ENCODE measurements at regions not wholly inside any gene's neighbourhood (a gene's known extent, or its start where the extent isn't known, plus 50 kb on each side); places are given as distances from the start of the nearest gene placed in this dataset.

DNA sequence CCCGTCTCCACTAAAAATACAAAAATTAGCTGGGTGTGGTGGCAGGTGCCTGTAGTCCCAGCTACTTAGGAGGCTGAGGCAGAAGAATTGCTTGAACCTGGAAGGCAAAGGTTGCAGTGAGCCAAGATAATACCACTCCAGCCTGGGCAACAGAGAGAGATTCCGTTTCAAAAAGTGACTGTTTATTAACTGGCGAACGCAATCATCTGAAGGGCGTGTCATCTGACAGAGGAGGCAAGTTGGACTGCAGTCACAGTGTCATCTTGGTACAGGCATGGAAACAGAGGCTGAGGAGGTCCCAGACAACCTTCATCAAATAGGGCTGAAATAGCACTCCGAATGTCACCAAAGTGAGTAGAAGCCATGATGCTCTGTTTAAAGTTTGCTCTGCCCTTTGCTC, 75.3 kb upstream of the NFE2L3 start:
- no peak for DNase-seq (ENCODE audit: low spot score)

DNA sequence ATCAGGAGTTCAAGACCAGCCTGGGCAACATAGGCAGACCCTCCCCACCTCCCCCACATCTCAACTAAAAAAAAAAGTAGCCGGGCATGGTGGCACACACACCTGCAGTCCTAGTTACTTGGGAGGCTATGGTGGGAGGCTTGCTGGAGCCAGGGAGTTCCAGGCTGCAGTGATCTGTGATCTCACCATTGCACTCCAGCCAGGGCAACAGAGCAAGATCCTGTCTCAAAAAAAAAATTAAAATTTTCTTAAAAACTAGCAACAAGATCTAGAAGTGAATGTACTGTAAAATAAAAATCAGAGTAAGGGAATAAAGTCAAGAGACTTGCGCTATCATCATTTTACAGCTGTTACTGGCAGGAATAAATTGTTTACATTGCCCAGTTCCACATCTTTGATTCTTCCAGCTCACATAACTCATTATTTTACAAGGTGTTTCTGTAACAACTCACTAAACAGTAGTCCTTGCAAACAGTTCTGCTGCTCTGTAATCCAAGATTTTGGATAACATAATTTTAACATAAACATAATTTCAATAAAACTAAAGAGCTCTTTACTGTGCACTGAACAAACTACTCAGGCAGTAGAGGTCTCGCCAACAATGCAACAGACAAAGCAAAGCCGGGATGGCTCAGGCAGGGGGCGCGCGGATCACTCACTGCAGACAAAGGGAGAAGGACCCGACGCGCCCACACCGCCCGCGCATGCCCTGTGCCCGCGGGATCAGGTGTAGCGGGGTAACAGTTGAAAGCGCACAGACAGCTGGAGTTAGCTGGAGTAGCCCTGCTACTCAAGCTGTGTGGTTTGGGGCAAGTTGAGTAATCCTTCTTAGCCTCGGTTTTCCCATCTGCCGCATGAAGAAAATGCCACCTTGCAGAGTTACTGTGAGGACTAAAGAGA, 73.3 kb upstream of the NFE2L3 start:
- peak; percentile 78 for DNase-seq (ENCODE audit: low spot score)

DNA sequence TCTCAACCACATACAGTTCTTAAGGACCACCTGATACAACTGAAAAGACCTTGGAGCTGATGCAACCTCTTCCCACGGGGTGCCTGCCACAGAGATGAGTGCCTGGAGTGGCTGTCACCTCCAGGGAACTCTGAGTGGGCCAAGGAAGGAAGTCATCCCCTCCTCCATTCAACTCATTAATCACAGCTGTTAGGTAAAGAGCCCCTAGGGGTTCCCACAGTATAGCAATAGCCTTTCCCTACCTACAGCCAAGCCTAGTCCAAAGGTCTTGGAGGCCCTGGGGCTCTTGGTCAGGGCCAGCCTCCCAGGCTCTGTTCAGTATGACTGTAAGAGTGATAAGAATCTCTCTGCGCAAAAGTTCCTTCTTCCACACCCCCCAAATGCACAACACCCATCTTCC, 70.4 kb upstream of the NFE2L3 start:
- no peak for DNase-seq (ENCODE audit: low spot score)

DNA sequence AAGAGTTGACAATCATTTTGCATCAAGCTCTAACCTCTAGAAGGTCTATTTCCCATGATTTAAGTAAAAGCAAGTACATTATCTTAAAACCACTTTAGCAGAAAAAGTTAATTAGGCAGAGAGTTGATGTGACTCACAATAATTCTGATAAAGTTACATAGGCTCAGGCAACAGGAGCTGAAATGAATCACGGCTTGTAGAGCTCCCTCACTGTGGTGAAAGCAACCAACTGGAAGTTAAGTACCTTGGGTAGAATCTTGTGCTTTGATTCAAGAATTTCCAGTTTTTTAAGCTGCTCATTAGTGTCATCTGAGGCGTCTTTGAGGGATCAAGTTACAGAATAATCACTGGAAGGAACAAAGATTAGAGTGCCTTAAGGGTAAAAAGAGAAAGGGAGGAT, 68.9 kb upstream of the NFE2L3 start:
- DNase-seq (ENCODE audit: low spot score): peak; percentile 66

DNA sequence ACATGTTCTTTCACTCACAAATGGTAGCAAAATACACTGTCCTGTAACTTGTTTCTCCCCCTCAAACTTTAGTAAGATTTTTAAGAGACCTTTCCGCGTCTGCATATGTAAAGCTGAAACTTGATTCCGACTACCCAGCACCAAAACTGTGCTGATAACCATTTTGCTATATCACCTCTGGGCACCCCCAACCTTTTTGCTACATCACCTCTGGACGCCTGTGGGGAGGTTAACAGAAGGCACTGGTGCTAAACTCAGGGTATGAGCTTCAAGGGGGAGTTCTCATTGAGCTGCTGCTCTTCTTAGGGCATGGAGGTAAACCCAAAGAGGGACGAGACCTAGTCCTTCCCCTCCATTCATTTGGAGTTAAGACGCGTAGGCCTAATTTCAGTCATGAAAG, 67.6 kb upstream of the NFE2L3 start:
- no peak for DNase-seq (ENCODE audit: low spot score)

DNA sequence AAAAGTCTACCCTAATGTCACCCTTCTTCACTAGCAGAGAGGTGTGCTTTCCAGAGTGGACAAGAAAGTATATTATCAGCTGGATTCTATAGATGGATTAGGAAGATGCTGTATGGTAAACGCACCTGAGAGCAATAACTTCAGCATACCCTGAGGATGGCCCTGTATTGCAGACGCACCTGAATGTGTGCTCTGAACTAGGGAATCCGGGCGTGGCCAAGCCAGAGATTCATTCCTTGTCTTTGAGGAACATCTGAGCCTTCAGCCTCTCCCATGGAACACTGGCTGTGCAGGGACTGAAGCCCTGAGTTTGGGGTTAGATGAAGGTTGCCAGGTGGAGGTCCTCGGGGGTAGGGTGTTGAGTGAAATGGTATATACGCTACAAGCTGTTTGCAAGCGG, 66.2 kb upstream of the NFE2L3 start:
- DNase-seq (ENCODE audit: low spot score): no peak

DNA sequence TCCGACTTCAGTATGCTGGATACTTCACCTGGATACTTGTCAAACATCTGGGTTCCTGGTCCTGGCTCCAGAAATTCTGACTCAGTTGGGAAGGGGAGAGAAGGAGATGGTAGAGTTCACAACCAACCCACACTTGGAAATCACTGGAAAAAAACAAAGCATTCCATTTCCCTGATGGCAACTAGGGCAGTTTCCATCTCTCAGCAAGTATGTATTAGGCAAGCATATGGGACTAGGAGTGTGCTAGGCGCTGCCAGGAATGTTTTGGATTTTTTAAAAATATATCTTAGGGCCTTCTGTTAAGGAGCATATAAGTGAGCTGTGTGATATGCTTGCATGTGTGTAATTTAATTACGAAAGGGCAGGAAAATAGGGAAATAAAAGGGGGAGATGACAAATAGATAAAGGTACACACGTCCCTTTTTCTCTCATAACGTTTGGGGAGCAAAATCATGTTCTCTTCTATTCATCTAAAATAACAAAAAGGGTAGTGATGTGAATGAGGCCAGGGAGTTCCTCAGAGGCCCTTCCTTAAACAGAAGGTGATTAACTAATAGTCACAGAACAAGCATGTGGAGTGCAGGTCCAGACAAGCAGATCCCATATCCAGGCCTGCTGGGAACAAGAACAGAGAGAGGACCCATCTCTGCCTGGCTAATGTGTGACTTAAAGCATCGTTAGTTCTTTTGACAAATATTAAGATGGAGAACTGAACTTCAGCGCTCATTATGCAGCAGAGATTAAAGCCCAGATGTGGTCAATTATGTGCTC, 64.5 kb upstream of the NFE2L3 start:
- no peak for DNase-seq (ENCODE audit: low spot score)

DNA sequence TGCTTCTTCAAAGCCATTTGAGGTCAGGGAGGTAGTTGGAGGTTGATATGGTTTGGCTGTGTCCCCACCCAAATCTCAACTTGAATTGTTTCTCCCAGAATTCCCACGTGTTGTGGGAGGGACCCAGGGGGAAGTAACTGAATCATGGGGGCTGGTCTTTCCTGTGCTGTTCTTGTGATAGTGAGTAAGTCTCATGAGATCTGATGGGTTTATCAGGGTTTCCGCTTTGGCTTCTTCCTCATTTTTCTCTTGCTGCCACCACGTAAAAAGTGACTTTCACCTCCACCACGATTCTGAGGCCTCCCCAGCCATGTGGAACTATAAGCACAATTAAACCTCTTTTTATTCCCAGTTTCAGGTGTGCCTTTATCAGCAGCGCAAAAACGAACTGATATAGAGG, 62.5 kb upstream of the NFE2L3 start:
- DNase-seq (ENCODE audit: low spot score): peak; percentile 15

DNA sequence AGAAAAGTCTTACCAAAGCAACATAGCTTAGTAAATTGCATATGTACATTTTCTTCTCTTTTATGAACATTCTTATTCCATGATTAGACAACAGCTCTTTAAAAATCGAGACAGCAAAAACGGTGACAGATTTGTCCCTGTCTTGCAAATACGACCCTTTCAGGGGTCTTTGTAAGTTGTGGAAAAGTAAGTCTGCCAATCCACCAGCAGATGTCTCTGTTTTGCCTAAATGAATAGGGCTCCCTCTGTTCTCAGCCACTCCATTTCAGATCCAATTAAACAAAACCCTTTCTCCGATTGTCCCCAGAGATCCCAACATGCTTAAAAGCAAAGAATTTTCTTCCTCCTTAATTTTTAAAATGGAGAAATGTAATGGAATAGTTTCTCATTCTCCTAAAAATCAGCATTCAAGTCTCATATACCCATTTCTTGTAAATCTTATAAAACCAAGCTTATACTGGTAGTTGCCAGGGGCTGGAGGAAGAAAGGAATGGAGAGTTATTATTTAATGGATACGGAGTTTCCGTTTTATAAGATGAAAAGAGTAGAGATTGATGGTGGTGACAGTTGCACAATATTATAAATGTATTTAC, 61.0 kb upstream of the NFE2L3 start:
- peak; percentile 68 for DNase-seq (ENCODE audit: low spot score)

DNA sequence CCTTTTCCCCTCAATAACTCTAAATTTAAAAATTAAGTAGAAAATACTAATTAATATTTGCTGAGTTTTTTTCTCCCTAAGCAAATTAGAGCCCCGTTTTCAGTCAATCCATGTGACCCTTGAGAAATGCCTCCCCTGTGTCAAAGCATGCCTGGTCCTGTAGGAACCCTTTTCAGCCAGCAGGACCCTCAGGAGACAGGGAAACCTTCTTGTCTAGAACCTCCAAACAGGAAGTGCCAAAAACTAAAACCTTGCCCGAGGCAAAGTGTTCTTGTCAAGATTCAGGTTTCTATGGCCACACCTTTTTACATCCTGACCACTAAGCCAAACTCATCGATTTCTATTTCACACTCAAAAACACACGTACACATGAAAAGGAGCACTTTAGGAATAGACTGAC, 60.1 kb upstream of the NFE2L3 start:
- DNase-seq (ENCODE audit: low spot score): peak; percentile 37

DNA sequence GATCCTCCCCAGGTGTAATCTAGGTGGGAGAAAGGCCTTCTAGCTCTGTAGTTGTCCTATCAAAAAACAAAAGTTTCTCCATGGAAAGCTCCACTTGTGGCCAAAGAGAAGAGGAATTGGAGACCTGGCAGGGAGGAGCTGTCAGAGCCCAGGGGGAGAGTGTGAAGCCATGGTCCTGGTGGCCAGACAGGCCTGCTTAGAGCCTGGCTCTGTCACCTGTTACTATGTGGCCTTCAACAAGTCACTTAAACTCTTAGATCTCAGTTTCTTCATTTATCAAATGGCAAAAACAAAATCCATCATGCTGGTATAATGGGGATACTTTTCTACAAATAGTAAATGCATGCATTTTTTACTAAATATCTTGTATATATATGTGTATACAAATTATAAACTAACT, 59.0 kb upstream of the NFE2L3 start:
- no peak for DNase-seq (ENCODE audit: low spot score)

DNA sequence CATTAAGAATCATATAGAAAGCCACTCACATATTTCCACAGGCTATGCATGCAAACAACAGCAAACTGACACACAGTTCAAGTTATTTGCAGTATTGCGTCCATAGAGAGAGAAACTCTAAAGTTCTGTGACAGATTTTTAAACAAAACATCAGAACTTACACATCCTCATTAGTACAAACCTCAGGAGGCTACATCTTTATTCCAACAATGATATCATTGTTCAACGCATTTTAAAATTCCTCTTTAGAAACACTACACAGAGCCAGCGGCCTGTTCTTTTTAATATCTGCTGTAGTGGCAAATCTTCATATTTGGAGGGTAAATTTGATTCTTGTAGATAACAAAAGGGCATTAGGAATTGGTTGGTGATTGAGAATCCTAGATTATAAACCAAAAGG, 55.9 kb upstream of the NFE2L3 start:
- no peak for DNase-seq (ENCODE audit: low spot score)

DNA sequence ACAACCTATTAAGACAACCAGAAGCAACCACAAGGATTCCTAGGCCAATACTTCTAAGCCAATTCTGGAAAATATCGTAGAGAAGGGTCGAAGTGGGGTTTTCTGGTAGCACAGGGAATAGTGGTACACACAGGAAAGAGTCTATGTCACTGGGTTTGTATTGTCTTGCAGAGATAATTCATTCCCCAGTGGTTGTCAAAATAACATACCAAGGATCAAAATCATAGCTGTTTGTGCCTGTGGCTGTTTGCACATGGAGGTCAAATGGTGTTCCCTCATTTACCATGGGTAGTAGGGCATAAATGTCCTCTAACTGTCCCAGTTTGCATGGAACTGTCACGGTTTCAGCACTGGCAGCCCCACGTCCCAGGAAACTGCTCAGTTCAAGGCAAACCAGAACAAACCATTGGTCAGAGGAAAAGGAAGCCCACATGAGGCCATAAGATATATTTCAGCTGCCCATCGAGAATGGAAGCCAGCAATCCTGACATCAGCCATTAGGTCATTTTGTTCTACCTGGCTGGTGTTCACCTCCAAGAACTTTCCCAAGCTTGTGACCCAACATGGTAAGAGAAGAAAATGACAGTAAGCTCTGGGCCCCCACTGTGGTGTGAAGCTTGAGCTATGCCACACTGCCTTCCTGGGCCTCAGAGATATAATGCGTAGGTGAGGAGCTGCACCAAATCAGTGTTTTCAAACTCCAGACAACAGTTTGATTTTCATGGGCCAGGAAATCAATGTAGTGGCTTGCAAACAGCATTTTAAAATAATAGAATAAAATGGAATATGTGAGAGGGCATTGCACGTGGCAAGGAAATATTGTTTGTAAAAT, 53.9 kb upstream of the NFE2L3 start:
- DNase-seq (ENCODE audit: low spot score): no peak

DNA sequence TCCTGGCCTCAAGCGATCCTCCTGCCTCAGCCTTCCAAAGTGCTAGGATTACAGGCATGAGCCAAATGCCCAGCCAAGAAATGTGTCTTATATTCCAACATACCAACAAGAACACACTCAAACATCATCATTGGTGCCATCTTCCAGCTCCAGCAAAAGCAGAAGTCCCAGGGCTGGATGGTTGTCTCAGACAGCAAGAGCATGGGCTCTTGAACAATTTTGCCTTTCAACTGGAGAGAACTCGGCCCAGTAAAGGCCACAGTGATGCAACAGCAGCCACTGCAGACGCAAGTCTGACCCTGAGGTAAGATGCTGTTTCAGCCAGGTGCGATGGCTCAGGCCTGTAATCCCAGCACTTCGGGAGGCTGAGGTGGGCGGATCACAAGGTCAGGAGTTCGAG, 52.8 kb upstream of the NFE2L3 start:
- no peak for DNase-seq (ENCODE audit: low spot score)

DNA sequence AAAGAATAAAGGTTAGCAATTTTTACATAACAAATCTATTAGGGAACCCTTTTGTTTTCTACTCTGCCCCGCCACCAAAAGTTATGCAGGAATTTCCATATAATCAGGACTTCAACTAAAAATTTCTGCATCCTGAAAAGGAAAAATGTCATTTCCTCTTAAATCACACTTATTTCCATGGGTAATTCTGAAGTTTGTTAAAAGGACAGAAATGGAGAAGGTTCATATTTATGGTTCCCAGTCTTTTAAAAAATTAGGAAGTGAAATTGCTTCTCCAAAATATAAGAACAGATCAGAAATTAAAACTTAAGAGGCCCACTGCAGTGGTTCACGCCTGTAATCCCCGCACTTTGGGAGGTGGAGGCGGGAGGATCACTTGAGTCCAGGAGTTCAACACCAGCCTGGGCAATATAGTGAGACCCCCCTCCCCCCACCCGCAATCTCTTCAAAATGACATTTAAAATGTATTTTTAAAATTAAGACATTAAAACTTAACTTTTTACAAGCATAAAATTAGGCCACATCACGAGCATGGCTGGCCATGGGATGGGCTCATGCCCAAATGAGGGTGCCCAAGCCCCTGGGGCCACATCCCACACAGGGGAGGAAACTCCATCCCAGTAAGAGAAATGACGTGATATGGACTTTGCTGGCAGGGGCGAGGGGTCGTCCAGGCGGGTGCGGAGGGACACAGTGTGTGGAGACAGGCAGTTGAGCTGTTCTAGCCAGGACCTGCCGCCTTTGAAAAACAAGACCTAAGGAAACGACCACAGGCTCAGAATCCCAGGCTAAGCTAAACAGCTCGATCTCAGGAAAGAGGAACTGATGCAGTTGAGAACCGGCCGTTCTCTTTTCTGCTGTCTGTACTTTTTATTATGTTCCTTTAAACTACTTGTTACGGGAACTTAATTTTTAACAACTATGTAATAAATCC, 51.3 kb upstream of the NFE2L3 start:
- no peak for DNase-seq (ENCODE audit: low spot score)

DNA sequence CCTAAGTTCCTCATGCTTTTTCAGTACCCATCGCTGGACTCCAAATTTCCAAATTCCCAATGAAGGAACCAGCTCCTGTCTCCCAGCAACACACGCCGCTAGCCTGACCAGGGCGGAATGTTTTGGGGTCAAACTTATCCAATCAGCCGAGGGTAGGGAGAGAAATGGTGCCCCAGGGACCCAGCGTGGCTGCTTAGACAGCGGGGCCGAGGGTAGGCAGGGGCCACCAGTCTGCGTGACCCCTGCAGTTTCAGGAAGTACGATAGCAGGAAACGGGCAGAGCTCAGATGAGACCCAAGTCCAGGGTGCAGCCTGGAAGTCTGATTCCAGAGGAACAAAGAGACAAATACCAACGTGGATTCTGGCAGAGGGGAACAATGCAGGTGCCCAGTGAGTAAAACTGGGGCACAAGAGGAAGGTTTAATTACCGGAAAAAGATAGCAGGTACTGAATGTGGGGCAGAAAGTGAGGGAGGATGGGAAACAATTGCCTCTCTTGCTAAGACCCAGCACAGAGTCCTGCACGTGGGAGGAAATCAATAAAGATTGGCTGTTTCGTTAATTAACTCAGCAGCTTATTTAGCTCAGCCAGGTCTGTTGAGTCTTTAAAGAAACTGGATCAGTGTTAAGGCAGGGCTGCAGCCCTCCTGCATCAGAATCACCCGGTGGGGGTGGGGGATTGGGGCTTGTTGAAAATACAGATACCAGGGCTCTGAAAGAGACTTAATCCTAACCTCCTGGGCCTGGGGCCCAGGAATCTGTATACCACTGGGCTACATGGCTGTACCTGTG, 50.4 kb upstream of the NFE2L3 start:
- DNase-seq (ENCODE audit: low spot score): no peak

DNA sequence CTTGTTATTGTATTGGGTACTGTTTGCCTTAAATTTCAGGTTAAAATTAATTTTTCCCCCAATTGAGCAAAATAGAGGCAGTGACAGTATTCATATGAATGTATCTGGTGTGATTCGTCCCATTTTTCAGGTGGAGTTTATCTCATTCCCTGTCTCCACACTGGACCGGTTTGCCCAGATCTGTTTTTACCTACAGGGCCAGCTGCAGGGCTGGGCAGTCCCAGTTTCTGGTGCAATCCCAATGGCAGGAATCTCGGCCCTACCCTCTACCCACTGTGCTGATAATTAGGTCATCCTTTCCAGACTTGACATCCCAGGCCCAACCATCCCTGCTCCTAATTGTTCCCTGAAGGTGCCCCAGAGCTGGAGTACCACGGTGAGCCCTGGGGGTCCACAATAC, 49.8 kb upstream of the NFE2L3 start:
- no peak for DNase-seq (ENCODE audit: low spot score)
